Activated CD8-positive, alpha-beta T cell treated with anti-CD3 and anti-CD28 coated beads, Interleukin-2, amount 10 ng/mL, durations not matched to agents 7 days and 5 days (primary cell): ENCODE measurements at regions not wholly inside any gene's neighbourhood (a gene's known extent, or its start where the extent isn't known, plus 50 kb on each side); places are given as distances from the start of the nearest gene placed in this dataset.

Experiments used
- ATAC-seq: fragments of 150-1000 bp; cut with Tn5 transposase; one replicate; pipeline ENCODE4 v1.10.0; 2021; ENCODE audit warnings: moderate library complexity
- CTCF ChIA-PET: fragments of 350-600 bp; sonication (Branson Sonifier 250); formaldehyde crosslinking; loops from one replicate; lab custom pipeline; 2021; ENCODE audit warnings: antibody characterized with exemption; lab: Charles Lee
- POLR2A ChIA-PET: fragments of 350-600 bp; sonication (Branson Sonifier 250); formaldehyde crosslinking; loops from one replicate; lab custom pipeline; 2021; ENCODE audit warnings: antibody characterized with exemption; lab: Charles Lee
- DNase-seq: peaks from one replicate; pipeline ENCODE4 v3.0.0-alpha.2; 2020
- H3K27ac Mint-ChIP-seq: one replicate; pipeline ENCODE4 v1.8.0; 2021; ENCODE audit warnings: mild to moderate bottlenecking, mixed read lengths
- H3K27me3 Mint-ChIP-seq: one replicate; pipeline ENCODE4 v1.8.0; 2021; ENCODE audit warnings: low read depth, mixed read lengths
- H3K36me3 Mint-ChIP-seq: one replicate; pipeline ENCODE4 v1.8.0; 2021; ENCODE audit warnings: low read depth, mixed read lengths
- H3K4me1 Mint-ChIP-seq: one replicate; pipeline ENCODE4 v1.8.0; 2021; ENCODE audit warnings: low read depth, mixed read lengths
- H3K4me3 Mint-ChIP-seq: one replicate; pipeline ENCODE4 v1.8.0; 2021; ENCODE audit warnings: mild to moderate bottlenecking, mixed read lengths
- H3K9me3 Mint-ChIP-seq: one replicate; pipeline ENCODE4 v1.8.0; 2022; ENCODE audit warnings: mixed read lengths; ENCODE audit not compliant: insufficient read depth

DNA sequence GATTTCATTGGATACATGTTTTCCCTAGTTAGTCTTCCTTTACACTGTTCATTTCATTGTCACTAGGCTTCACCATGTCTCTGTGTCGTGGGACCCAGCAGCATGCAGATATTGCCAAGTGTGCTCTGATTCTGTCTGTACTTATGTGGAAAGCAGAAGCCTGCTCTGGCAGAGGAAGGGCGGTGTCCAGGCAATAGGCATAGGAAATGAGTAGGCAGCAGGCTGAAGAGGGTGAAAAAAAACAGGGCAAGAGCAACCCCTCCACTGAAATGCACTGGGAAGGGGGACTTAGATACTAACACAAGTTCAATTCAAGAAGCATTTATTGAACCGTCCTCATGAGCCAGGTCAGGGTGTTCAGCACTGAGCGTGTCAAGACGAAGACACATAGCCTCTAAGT lies 85.2 kb upstream of the VAV3 start:
- Mint-ChIP-seq H3K36me3 (peaks cover 3% of the 10 kb centered on the region), H3K4me3 (no peak overlapping the region), H3K9me3 (no peaks in the 10 kb centered on the region), H3K27me3 (peaks cover 4% of the 10 kb centered on the region), H3K4me1 (peaks cover 2% of the 10 kb centered on the region), H3K27ac (peak overlapping the region; percentile 40)
- CTCF ChIA-PET: interaction anchor here (0.9 to 3.6 kb wide), 7 partner anchors 11 to 267 kb away, joined by 3 to 12 read pairs (median 3); no protein-coding TSS in a partner anchor
- POLR2A ChIA-PET: no interaction called here
- DNase-seq (no peak), ATAC-seq (no peak)

DNA sequence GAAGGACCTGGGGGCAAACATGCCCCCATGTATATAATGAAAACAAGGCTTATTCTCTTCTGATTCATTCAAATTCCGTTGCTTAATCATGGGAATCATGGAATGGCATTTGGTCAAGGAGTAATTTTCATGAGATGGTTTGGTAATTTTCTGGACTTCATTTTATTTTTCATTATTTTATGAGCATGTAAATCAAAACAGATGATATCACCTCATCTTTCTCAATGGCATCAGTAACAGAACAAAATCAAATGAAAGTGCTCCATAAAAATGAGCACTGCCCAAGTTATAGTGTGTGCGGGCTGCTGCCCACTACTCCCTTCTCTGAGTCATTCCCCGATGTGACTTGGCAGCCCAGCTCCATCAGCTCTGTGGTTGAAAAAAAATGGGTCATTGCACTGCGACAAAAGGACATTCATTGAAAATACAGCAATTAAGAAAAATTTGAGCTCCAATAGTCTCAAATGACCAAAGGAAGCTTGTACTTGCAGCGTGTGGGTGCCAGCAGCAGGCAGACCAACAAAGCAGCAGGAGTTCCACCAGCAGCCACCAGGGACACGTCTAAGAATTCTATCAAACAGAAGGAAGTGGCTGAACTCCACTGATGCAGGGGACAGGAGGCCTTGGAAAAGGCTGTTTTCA lies 84.3 kb upstream of the VAV3 start:
- peak; percentile 40 for ATAC-seq
- DNase-seq: peak; percentile 33
- POLR2A ChIA-PET: interaction anchor here (0.6 kb wide), 1 partner anchor 85 kb away, joined by 3 read pairs; no protein-coding TSS in a partner anchor
- peaks cover 9% of the 10 kb centered on the region for H3K4me1 Mint-ChIP-seq
- H3K4me3 Mint-ChIP-seq: no peak overlapping the region
- no peaks in the 10 kb centered on the region for H3K9me3 Mint-ChIP-seq
- peaks cover 4% of the 10 kb centered on the region for H3K27me3 Mint-ChIP-seq
- no peak overlapping the region for H3K27ac Mint-ChIP-seq
- CTCF ChIA-PET: interaction anchor here (1.1 to 1.8 kb wide), 4 partner anchors 11 to 267 kb away, joined by 3 to 12 read pairs (median 5); no protein-coding TSS in a partner anchor
- H3K36me3 Mint-ChIP-seq: peaks cover 3% of the 10 kb centered on the region

DNA sequence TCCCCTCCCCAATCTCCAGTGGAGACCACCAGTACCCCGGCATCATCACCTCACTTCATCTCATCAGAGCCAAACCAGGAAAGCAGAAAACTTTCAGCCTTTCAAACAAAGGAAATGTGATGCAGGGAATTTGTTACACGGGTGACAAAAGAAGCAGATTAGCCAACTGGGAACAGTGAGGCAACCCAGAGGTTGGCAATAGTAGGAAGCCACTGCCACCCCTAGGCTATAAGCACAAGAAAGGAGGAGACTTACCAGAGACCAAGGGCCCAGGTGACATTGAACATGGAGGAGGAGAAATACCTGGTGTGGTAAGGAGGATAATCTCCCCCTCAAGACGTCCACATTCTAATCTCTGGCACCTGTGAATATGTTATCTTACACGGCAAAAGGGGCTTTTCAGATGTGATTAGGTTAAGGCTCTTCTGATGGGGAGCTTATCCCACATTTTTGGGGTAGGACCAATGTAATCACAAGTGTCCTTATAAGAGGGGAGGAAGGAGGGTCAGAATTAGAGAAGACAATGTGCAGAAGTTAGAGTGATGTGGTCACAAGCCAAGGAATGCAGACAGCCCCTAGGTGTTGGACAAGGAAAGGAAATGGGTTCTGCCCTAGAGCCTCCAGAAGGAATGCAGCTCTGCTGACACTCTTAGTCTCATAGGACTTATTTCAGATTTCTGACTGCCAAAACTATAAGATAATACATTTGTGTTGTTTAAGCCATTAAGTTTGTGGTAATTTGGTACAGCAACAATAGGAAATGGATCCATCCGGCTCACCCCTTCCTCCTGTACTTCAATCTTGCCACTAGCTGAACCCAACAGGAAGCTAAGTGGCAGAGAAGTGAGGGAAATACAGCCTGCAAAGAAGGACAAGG lies 83.6 kb upstream of the VAV3 start:
- no peaks in the 10 kb centered on the region for H3K9me3 Mint-ChIP-seq
- H3K27ac Mint-ChIP-seq: no peak overlapping the region
- peaks cover 3% of the 10 kb centered on the region for H3K36me3 Mint-ChIP-seq
- ChIA-PET POLR2A (interaction anchor here (0.6 kb wide), 1 partner anchor 85 kb away, joined by 3 read pairs; no protein-coding TSS in a partner anchor), CTCF (interaction anchor here (0.7 to 1.8 kb wide), 5 partner anchors 10 to 266 kb away, joined by 3 to 12 read pairs (median 3); no protein-coding TSS in a partner anchor)
- no peak for DNase-seq
- peaks cover 4% of the 10 kb centered on the region for H3K27me3 Mint-ChIP-seq
- peaks cover 17% of the 10 kb centered on the region for H3K4me1 Mint-ChIP-seq
- no peak for ATAC-seq
- no peak overlapping the region for H3K4me3 Mint-ChIP-seq

DNA sequence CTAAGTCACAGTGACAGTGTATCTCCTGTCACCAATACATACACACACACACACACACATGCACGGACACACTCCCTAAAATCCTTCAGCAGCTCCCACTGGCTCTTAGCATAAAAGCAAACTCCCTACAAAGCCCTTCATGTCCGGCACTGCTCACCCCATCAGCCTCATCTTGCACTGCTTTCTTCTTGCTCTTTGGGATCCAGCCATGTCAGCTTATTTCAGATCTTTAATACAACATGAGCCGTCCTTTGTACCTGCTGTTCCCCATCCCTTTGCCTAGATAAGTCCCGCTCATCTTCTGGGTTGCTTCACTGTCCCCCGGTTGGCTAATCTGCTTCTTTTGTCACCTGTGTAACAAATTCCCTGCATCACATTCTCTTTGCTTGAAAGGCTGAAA lies 82.1 kb upstream of the VAV3 start:
- ATAC-seq (no peak), DNase-seq (no peak)
- ChIA-PET CTCF (no interaction called here), POLR2A (no interaction called here)
- H3K27ac Mint-ChIP-seq: no peak overlapping the region
- H3K4me1 Mint-ChIP-seq: peaks cover 25% of the 10 kb centered on the region
- peaks cover 4% of the 10 kb centered on the region for H3K27me3 Mint-ChIP-seq
- peaks cover 6% of the 10 kb centered on the region for H3K36me3 Mint-ChIP-seq
- H3K4me3 Mint-ChIP-seq: no peak overlapping the region
- no peaks in the 10 kb centered on the region for H3K9me3 Mint-ChIP-seq

DNA sequence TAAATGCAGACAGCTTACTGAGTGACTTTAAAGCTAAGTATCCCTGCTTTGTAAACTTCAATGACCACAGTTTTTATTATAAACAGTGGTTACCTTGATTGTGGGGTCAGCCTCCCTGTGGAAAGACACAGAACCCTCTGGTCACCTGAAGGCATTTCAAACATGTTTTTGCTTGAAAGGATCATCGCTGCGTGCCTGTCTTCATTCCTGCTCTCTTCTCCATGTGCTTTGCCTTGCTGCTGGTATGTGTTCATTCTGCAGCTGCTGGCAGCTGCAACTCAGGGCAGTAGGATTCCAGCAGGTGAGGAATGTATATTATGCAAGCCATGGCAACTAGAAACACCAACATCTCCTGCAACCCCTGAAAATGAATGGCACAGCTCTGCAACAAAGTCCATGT lies 81.0 kb upstream of the VAV3 start:
- no peak for ATAC-seq
- H3K4me1 Mint-ChIP-seq: peaks cover 33% of the 10 kb centered on the region
- DNase-seq: no peak
- no peak overlapping the region for H3K27ac Mint-ChIP-seq
- peaks cover 4% of the 10 kb centered on the region for H3K27me3 Mint-ChIP-seq
- ChIA-PET CTCF (interaction anchor here (1.8 to 2.0 kb wide), 2 partner anchors 79 to 81 kb away, joined by 7 to 8 read pairs; partner anchors contain the start of gene VAV3), POLR2A (no interaction called here)
- H3K4me3 Mint-ChIP-seq: no peak overlapping the region
- peaks cover 13% of the 10 kb centered on the region for H3K36me3 Mint-ChIP-seq
- H3K9me3 Mint-ChIP-seq: no peaks in the 10 kb centered on the region

DNA sequence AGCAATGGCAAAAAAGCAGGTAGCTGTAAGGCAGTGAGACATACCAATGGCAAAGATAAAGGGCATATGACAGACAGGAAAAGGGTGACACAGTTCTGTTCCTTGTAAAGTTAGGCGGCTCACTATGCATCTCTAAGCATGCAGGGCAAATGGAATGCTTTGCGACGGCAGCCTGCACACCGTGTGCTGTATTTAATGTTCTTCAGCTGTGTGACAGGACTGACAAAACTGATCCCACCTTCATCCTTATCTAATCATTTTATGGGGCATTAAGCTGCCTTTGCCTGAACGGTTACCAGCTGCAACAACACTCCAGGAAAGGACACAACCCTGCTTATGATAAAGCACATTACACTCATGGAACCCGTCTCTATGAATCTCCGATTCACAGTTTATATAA lies 80.5 kb upstream of the VAV3 start:
- ATAC-seq: no peak

DNA sequence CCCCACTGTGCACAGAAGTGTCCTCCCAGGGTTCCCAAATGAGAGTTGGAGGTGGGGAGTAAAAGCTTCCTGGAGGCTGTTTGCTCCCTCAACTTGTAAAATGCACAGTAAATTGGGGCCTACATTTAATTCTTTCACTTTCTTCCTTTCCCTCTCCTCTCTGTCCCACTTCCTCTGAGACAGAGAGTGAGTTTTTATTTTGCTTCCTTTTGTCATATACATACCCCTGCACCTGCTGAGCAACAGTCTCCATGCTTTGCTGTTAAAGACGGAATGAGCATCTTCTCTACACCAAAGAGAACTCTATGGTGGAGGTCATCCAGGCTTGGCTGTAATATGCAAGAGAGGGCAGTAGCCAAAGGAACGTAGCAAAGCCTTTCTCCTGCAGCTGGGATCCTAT lies 79.3 kb upstream of the VAV3 start:
- Mint-ChIP-seq H3K4me1 (peaks cover 33% of the 10 kb centered on the region), H3K27me3 (peaks cover 4% of the 10 kb centered on the region), H3K36me3 (peaks cover 13% of the 10 kb centered on the region), H3K4me3 (no peak overlapping the region), H3K27ac (no peak overlapping the region), H3K9me3 (no peaks in the 10 kb centered on the region)
- DNase-seq: no peak
- POLR2A ChIA-PET: no interaction called here
- ATAC-seq: no peak
- CTCF ChIA-PET: no interaction called here

More for the DNA sequence above, 80.5 kb upstream of the VAV3 start:
- no peak overlapping the region for H3K27ac Mint-ChIP-seq
- peaks cover 13% of the 10 kb centered on the region for H3K36me3 Mint-ChIP-seq
- H3K9me3 Mint-ChIP-seq: no peaks in the 10 kb centered on the region
- ChIA-PET POLR2A (no interaction called here), CTCF (interaction anchor here (1.8 to 2.0 kb wide), 2 partner anchors 79 to 80 kb away, joined by 7 to 8 read pairs; partner anchors contain the start of gene VAV3)
- peaks cover 4% of the 10 kb centered on the region for H3K27me3 Mint-ChIP-seq
- H3K4me1 Mint-ChIP-seq: peaks cover 33% of the 10 kb centered on the region
- no peak overlapping the region for H3K4me3 Mint-ChIP-seq
- no peak for DNase-seq

DNA sequence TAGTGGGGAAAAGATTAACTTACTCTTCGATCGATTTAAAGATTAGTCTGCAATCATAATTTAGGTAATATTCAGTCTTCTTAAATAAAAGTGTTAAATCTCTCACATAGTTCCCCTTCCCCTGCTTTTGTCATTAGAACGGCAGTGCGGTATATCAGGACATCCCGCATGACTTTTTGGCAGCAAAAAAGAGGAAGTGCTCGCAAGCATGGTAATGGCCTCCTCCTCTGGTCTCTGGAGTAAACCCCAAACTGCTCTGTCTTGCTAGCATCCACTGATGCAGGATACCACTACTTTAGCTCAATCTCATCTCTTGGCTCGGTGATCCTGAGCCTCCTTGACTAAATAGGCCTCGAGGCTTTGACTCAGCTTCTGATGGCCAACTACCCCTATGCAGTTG lies 78.7 kb upstream of the VAV3 start:
- Mint-ChIP-seq H3K27ac (no peak overlapping the region), H3K4me1 (peaks cover 33% of the 10 kb centered on the region), H3K4me3 (no peak overlapping the region), H3K36me3 (peaks cover 13% of the 10 kb centered on the region), H3K9me3 (no peaks in the 10 kb centered on the region), H3K27me3 (peaks cover 4% of the 10 kb centered on the region)
- DNase-seq: no peak
- ChIA-PET POLR2A (no interaction called here), CTCF (no interaction called here)
- no peak for ATAC-seq

DNA sequence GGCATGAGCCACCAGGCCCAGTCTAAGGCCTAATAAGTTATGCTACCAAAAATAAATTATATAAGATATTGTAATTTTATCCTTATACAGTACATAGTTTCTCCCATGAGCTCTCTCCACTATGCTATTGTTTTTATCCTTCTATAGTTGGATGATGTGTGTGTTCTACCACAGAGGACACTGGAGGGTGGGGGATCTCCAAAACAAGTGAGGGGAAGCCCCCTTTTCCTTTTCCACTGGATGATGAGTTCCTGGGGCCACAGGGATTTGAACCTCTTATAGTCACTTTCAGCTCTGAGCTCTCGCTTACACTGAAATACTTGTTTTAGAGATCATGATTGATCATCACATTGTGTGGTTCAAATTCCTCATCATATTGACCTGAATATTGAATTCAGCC lies 77.6 kb upstream of the VAV3 start:
- CTCF ChIA-PET: interaction anchor here (1.2 to 1.5 kb wide), 2 partner anchors 10 to 12 kb away, joined by 3 read pairs; no protein-coding TSS in a partner anchor
- Mint-ChIP-seq H3K36me3 (peaks cover 10% of the 10 kb centered on the region), H3K27ac (no peak overlapping the region), H3K4me1 (peaks cover 33% of the 10 kb centered on the region), H3K9me3 (no peaks in the 10 kb centered on the region), H3K27me3 (peaks cover 4% of the 10 kb centered on the region), H3K4me3 (no peak overlapping the region)
- DNase-seq: no peak
- ATAC-seq: no peak
- POLR2A ChIA-PET: no interaction called here

DNA sequence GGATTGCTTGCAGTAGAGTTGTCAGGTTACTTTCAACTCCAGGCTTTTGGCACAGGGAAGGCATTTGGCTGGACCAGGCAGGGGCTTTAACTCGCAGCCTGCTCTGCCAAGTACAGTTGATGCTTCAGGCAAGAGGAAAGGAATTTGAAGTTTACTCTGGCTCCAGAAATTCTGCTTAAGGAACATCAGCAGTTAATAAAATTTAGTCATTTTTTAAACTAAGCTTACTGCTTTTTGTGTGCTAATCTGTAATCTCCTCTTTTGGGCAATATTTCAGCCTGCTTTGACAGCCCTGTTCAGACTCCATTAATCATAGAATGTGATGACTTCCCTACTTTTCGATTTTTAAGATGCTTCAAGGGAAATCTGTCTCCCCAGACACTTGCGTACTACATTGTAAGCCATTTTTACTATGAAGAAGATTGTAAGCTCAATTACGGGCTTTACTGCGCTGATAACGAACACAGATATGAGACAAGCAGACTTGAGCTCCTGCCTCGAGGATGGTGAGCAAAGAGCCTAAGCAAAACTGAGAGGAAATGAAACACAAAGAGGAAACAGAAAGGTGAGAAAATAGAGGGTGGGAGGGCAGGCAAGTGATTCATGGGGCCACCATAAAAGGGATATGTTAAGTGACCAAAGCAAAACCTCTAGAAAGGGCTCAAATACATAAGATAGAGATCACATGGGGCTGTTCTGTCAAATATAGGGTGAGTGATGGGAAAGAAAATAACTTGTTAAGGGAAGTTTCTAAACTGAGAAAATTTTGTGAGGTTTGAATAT lies 76.6 kb upstream of the VAV3 start:
- Mint-ChIP-seq H3K4me1 (peaks cover 33% of the 10 kb centered on the region), H3K27ac (peak overlapping the region; percentile 64), H3K36me3 (peaks cover 10% of the 10 kb centered on the region), H3K27me3 (no peaks in the 10 kb centered on the region), H3K4me3 (peak overlapping the region; percentile 1), H3K9me3 (no peaks in the 10 kb centered on the region)
- POLR2A ChIA-PET: no interaction called here
- ATAC-seq (peak; percentile 42), DNase-seq (peak; percentile 31)
- CTCF ChIA-PET: interaction anchor here (0.5 to 1.5 kb wide), 7 partner anchors 10 to 260 kb away, joined by 3 read pairs; no protein-coding TSS in a partner anchor

DNA sequence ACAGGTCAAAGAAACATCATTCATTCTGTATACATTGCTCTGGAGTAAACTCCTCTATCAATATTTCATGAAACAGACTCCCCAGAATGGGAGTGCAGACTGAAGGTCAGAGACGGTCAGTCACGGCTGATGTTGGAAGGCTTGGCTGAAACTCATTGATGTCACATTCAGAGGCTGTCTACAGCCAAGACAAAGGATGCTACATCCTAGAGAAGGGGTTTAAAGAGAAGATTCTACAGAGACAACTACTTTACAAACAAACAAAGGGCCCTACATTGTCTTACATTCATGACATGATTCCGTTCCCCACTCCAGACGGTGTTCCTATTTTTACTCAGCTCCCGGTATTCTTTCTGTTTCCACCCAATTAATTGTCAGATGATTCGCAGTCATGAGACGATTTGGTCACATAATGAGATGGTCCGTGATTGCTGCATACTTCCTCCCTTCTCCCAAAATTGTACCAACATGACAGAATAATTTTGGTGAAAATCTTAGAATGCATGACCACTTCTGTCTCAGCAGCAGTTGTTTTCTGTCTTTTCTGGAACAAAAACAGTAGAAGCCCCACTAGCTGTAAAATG lies 73.8 kb upstream of the VAV3 start:
- Mint-ChIP-seq H3K27me3 (no peaks in the 10 kb centered on the region), H3K4me1 (peaks cover 18% of the 10 kb centered on the region), H3K9me3 (no peaks in the 10 kb centered on the region), H3K27ac (no peak overlapping the region), H3K36me3 (peaks cover 10% of the 10 kb centered on the region), H3K4me3 (no peak overlapping the region)
- ATAC-seq (no peak), DNase-seq (no peak)
- POLR2A ChIA-PET: no interaction called here
- CTCF ChIA-PET: interaction anchor here (0.8 kb wide), 1 partner anchor 11 kb away, joined by 3 read pairs; no protein-coding TSS in a partner anchor
